HG02610 (cell line): ENCODE measurements at regions not wholly inside any gene's neighbourhood (a gene's known extent, or its start where the extent isn't known, plus 50 kb on each side); places are given as distances from the start of the nearest gene placed in this dataset.

Experiments used
- ATAC-seq: cut with Tn5 transposase; IDR thresholded peaks from one replicate; pipeline ENCODE4 v1.9.1; 2021; ENCODE audit warnings: mild to moderate bottlenecking, moderate library complexity; ENCODE audit not compliant: unreplicated experiment

DNA sequence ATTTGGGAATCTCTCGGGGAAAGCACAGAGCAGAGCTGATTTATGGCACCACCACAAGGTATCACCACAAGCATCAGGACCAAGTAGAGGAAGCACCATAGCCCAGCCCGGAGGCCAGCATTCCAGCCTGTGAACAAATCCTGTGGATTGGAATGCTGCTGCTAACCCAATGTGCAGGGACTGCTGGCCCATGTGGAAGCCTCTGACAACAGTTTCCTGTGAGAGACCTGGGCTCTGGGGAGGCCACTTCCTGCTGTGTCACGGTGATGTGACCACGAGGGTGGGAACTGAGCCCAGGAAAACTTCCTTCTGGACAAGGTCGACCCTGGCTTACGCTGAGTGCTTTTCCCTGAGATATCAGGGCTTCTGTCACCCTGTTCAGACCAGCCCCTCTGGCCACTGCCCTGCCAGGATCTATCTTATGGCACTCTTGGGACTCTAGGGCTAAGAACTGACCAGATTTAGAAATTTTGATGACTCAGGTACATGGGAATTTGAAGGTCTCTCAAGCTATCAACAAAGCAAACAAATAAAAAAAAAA, 88.3 kb upstream of the NGF start:
- ATAC-seq = no peak

- no peak for ATAC-seq
Observed at GRCh38 chr1:115425442-115425841, 87.4 kb upstream of the NGF start.

- no peak for ATAC-seq
Observed at GRCh38 chr1:115423776-115424175, 85.7 kb upstream of the NGF start.

- ATAC-seq = no peak
Observed at GRCh38 chr1:115419571-115419970, 81.5 kb upstream of the NGF start.

- ATAC-seq = no peak
Observed at GRCh38 chr1:115413621-115414020, 75.6 kb upstream of the NGF start.

DNA sequence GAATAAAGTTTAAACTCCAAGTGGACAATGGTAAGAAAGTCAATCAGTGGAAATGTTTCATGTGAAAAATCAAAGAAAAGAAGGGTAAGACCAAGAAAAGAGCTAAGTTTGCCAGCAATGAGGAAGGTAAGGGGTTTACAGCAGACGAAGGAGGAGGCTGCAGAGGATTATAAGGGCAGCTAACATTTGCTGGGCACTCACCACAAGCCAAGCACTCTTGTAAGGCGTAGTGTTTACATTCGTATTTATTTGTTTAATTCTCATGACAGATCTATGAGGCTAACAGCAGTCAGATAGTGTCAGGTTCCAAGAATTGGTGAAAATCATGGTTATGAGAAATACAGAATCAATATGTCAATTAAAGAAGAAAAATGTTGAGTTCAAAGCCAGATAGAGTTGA, 75.2 kb upstream of the NGF start:
- ATAC-seq = no peak

DNA sequence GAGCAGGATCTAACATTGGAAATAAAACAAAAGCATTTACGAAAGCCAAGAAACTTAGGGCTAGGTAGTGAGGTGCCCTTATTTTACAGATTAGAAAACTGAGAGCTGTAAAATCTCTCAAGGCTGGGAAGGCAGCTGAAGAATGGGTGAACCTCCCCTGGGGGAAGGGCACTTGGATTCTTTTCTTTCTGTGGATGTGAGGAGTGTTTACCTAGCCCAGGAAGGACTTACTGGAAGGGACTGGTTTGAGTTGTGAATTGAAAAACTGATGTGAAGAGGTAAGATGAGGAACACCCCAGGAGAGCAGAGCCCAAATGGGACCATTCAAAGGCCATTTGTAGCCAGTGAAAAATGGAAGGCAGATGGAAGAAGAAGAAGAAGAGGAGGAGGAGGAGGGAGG, 74.7 kb upstream of the NGF start:
- no peak for ATAC-seq

GRCh38 chr1:115412286-115412685, 74.2 kb upstream of the NGF start:
- ATAC-seq = no peak

- ATAC-seq = no peak
Observed at GRCh38 chr1:115411371-115412063, 73.5 kb upstream of the NGF start.

- ATAC-seq = no peak
Observed at GRCh38 chr1:115409094-115410015, 71.3 kb upstream of the NGF start.

DNA sequence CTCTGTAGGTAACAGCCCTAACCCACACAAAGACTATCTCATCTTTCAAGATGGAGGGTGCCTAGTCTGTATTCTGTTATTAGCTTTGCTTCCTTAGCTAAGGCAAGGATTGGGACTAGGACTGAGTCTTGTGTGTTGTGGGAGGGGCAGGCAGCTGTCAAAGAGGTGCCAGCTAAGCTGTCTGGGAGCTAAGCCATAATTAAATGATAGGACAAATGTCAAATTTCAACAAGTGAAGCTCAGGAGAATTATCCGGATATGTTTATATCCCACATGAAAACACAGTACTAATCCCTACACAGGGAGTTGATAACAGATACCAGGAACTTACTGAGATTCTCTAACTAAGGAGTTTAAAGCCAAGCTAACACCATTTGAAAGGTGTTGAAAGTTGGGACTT, 70.5 kb upstream of the NGF start:
- no peak for ATAC-seq

- no peak for ATAC-seq
Observed at GRCh38 chr1:115404911-115405310, 66.9 kb upstream of the NGF start.

DNA sequence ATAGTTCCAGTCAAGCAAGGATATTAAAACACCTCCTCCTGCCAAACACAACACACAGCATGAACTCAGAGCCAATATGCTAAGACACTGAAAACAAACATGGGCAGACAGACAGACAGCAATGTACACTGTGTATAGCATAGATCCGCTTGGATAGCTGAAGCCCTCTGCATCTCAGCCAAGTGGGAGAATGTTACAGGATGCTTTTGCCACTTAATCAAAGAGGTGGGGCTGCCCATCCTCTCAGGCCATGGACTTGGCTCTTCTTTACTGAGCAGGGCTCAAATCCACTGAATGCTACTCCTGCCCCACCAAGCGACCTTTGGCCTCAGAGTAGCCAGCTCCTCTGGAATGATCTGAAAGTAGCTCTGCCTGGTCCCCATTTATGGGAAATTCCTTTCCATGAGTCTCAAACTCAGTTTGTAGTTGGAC, 64.7 kb upstream of the NGF start:
- ATAC-seq = no peak

GRCh38 chr1:115401676-115402075, 63.6 kb upstream of the NGF start:
- no peak for ATAC-seq

- no peak for ATAC-seq
Observed at GRCh38 chr1:115400891-115401290, 62.8 kb upstream of the NGF start.

DNA sequence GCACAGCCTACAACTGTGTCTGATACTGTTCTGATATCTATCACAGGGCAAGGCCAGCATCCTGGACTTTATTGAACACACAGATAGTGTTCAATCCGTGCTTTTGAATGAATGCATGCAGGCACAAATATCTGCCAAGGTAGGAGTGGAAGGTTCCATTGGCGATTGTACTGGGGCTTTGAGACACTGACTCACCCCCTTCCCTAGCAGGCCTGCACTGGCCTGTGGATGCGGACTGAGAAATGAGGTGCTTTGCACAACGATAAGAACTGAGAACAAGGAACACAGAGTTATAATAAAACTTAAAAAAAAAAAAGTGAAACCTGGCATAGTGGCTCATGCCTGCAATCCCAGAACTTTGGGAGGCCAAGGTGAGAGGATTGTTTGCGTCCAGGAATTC, 62.4 kb upstream of the NGF start:
- ATAC-seq = no peak

DNA sequence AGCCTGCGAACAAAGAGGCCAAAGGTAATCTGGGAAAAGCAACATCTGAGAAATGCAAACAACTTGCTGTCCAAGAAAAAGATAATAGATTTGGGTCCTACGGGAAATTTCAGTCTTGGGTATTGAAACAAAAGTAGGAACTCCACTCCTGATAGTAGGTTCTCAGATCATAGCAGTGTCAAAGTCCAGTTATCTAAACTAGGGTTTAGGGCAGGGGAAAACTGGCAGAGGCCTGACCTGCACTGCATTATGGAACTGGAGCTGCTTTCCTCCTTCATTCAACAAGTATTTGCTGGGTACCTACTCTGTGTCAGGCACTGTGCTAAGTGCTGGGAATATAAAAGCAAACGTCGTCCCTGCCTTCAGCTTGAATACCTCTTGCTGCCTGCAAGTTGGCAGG, 60.7 kb upstream of the NGF start:
- no peak for ATAC-seq
